Fibroblast of lung (primary cell): ENCODE measurements at regions not wholly inside any gene's neighbourhood (a gene's known extent, or its start where the extent isn't known, plus 50 kb on each side); places are given as distances from the start of the nearest gene placed in this dataset.

Experiments used
- EZH2 ChIP-seq: IDR thresholded peaks from 2 replicates; pipeline ENCODE4 v1.5.1; 2012; ENCODE audit warnings: low read length, control low read depth, mild to moderate bottlenecking; ENCODE audit errors: missing control alignments
- TF ChIP-seq, protein P1 (sequence below), 2 donors: IDR thresholded peaks in 1 of 2; conservative IDR thresholded peaks in 1 of 2; 1 replicate in 1 of 2; 2 replicates in 1 of 2; pipeline ENCODE4 v1.5.1; 2011 to 2012; ENCODE audit warnings: low read length in 2 of 2, control low read depth in 1 of 2, inconsistent platforms in 1 of 2, low read depth in 1 of 2, mild to moderate bottlenecking in 1 of 2

GRCh38 chr2:207385903-207386302 lies 143.9 kb upstream of the CREB1 start:
- TF ChIP-seq, protein P1, sequence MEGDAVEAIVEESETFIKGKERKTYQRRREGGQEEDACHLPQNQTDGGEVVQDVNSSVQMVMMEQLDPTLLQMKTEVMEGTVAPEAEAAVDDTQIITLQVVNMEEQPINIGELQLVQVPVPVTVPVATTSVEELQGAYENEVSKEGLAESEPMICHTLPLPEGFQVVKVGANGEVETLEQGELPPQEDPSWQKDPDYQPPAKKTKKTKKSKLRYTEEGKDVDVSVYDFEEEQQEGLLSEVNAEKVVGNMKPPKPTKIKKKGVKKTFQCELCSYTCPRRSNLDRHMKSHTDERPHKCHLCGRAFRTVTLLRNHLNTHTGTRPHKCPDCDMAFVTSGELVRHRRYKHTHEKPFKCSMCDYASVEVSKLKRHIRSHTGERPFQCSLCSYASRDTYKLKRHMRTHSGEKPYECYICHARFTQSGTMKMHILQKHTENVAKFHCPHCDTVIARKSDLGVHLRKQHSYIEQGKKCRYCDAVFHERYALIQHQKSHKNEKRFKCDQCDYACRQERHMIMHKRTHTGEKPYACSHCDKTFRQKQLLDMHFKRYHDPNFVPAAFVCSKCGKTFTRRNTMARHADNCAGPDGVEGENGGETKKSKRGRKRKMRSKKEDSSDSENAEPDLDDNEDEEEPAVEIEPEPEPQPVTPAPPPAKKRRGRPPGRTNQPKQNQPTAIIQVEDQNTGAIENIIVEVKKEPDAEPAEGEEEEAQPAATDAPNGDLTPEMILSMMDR (conservative IDR thresholded peaks at IDR 0.05 in 1 of 2, IDR thresholded peaks at IDR 0.05 in 1 of 2; ENCODE audit: low read depth in 1 of 2, low read length in 2 of 2), result no peak
- no peak for TF ChIP-seq EZH2
